H9 (cell line): ENCODE measurements at regions not wholly inside any gene's neighbourhood (a gene's known extent, or its start where the extent isn't known, plus 50 kb on each side); places are given as distances from the start of the nearest gene placed in this dataset.

Experiments
- DNase-seq: peaks from one replicate; pipeline ENCODE4 v3.0.0-alpha.2; 2017
- H2AFZ ChIP-seq: one replicate; pipeline ENCODE4 v1.6.1; 2013; ENCODE audit warnings: mild to moderate bottlenecking, low read length, control low read depth, moderate library complexity
- H2AK5ac ChIP-seq: 2 replicates; pipeline ENCODE4 v1.6.1; 2013; ENCODE audit warnings: low read length, control low read depth, mixed read lengths; ENCODE audit not compliant: insufficient read length
- H2BK120ac ChIP-seq: one replicate; pipeline ENCODE4 v1.6.1; 2013; ENCODE audit warnings: low read depth, mild to moderate bottlenecking, low read length, control low read depth, inconsistent platforms; ENCODE audit not compliant: poor library complexity, severe bottlenecking
- H2BK12ac ChIP-seq: 2 replicates; pipeline ENCODE4 v1.6.1; 2013; ENCODE audit warnings: low read length, control low read depth, mixed read lengths, low read depth; ENCODE audit not compliant: insufficient read length
- H2BK15ac ChIP-seq: 2 replicates; pipeline ENCODE4 v1.6.1; 2013; ENCODE audit warnings: low read depth, low read length, control low read depth
- H2BK20ac ChIP-seq: one replicate; pipeline ENCODE4 v1.6.1; 2013; ENCODE audit warnings: low read depth, mild to moderate bottlenecking, low read length, control low read depth, inconsistent platforms; ENCODE audit not compliant: poor library complexity, severe bottlenecking
- H2BK5ac ChIP-seq: 2 replicates; pipeline ENCODE4 v1.6.1; 2013; ENCODE audit warnings: low read length, control low read depth, mixed read lengths; ENCODE audit not compliant: insufficient read length
- H3K14ac ChIP-seq: 2 replicates; pipeline ENCODE4 v1.6.1; 2013; ENCODE audit warnings: low read length, control low read depth; ENCODE audit not compliant: insufficient read depth
- H3K18ac ChIP-seq: 2 replicates; pipeline ENCODE4 v1.6.1; 2013; ENCODE audit warnings: low read depth, mild to moderate bottlenecking, mixed read lengths, low read length, control low read depth; ENCODE audit not compliant: insufficient read length
- H3K23ac ChIP-seq: 2 replicates; pipeline ENCODE4 v1.6.1; 2013; ENCODE audit warnings: low read length, control low read depth, mixed read lengths, low read depth; ENCODE audit not compliant: insufficient read length
- H3K23me2 ChIP-seq: 2 replicates; pipeline ENCODE4 v1.6.1; 2013; ENCODE audit warnings: low read depth, mild to moderate bottlenecking, mixed read lengths, low read length, control low read depth; ENCODE audit not compliant: insufficient read length, poor library complexity, severe bottlenecking
- H3K27ac ChIP-seq: 2 replicates; pipeline ENCODE4 v1.5.1; 2013; ENCODE audit warnings: low read length, control low read depth, mixed read lengths, low read depth; ENCODE audit not compliant: insufficient read length
- H3K27me3 ChIP-seq: 2 replicates; pipeline ENCODE4 v1.6.1; 2013; ENCODE audit warnings: low read length, control low read depth, inconsistent platforms; ENCODE audit not compliant: insufficient read depth
- H3K4ac ChIP-seq: 2 replicates; pipeline ENCODE4 v1.6.1; 2013; ENCODE audit warnings: low read depth, mild to moderate bottlenecking, control low read depth, inconsistent platforms, low read length, moderate library complexity
- H3K4me1 ChIP-seq: 2 replicates; pipeline ENCODE4 v1.6.1; 2013; ENCODE audit warnings: low read length, control low read depth, inconsistent platforms; ENCODE audit not compliant: insufficient read depth
- H3K4me2 ChIP-seq: 2 replicates; pipeline ENCODE4 v1.6.1; 2013; ENCODE audit warnings: low read length, control low read depth, mixed read lengths; ENCODE audit not compliant: insufficient read length, insufficient read depth
- H3K56ac ChIP-seq: 2 replicates; pipeline ENCODE4 v1.6.1; 2013; ENCODE audit warnings: low read depth, mild to moderate bottlenecking, mixed read lengths, low read length, control low read depth; ENCODE audit not compliant: insufficient read length
- H3K79me1 ChIP-seq: 2 replicates; pipeline ENCODE4 v1.6.1; 2013; ENCODE audit warnings: low read depth, mild to moderate bottlenecking, moderate library complexity, low read length, control low read depth, inconsistent platforms; ENCODE audit not compliant: insufficient read depth, poor library complexity, severe bottlenecking
- H3K79me2 ChIP-seq: 2 replicates; pipeline ENCODE4 v1.6.1; 2013; ENCODE audit warnings: low read length, control low read depth, inconsistent platforms; ENCODE audit not compliant: insufficient read depth
- H3K9ac ChIP-seq: 2 replicates; pipeline ENCODE4 v1.6.1; 2013; ENCODE audit warnings: low read length, control low read depth, mixed read lengths; ENCODE audit not compliant: insufficient read length; ENCODE audit errors: extremely low read depth
- H3K9me3 ChIP-seq: one replicate; pipeline ENCODE4 v1.6.1; 2013; ENCODE audit warnings: low read depth, low read length, inconsistent platforms; ENCODE audit not compliant: control insufficient read depth
- H3T11ph ChIP-seq: one replicate; pipeline ENCODE4 v1.6.1; 2013; ENCODE audit warnings: mild to moderate bottlenecking, low read length, control low read depth, inconsistent platforms
- H4K20me1 ChIP-seq: one replicate; pipeline ENCODE4 v1.6.1; 2013; ENCODE audit not compliant: control insufficient read depth, insufficient read length, insufficient read depth
- H4K5ac ChIP-seq: 2 replicates; pipeline ENCODE4 v1.6.1; 2013; ENCODE audit warnings: low read depth, mild to moderate bottlenecking, mixed read lengths, low read length, control low read depth; ENCODE audit not compliant: insufficient read length
- H4K8ac ChIP-seq: replicated peaks from 2 replicates; pipeline ENCODE4 v1.6.1; 2013; ENCODE audit warnings: low read length, control low read depth, mixed read lengths, low read depth; ENCODE audit not compliant: insufficient read length
- H4K91ac ChIP-seq: 2 replicates; pipeline ENCODE4 v1.6.1; 2013; ENCODE audit warnings: low read depth, mild to moderate bottlenecking, moderate library complexity, mixed read lengths, low read length, control low read depth; ENCODE audit not compliant: insufficient read length
- H3K27ac Mint-ChIP-seq, 3 experiments: 2 replicates in 2 of 3; 3 replicates in 1 of 3; pipeline ENCODE4 v1.8.0; 2020 to 2021; ENCODE audit warnings: mixed read lengths in 3 of 3, mild to moderate bottlenecking in 1 of 3, moderate library complexity in 1 of 3
- H3K27me3 Mint-ChIP-seq: 2 replicates; pipeline ENCODE4 v1.8.0; 2021; ENCODE audit warnings: low read depth, mild to moderate bottlenecking, moderate library complexity, mixed read lengths
- H3K36me3 Mint-ChIP-seq, 3 experiments: 2 replicates in 2 of 3; 3 replicates in 1 of 3; pipeline ENCODE4 v1.8.0; 2020 to 2021; ENCODE audit warnings: low read depth in 3 of 3, mixed read lengths in 3 of 3; ENCODE audit not compliant: insufficient read depth in 1 of 3
- H3K4me1 Mint-ChIP-seq, 2 experiments: 2 replicates each; pipeline ENCODE4 v1.8.0; 2020; ENCODE audit warnings: mixed read lengths in 2 of 2
- H3K4me3 Mint-ChIP-seq, 2 experiments: 2 replicates in 1 of 2; 3 replicates in 1 of 2; pipeline ENCODE4 v1.8.0; 2020 to 2021; ENCODE audit warnings: mild to moderate bottlenecking in 2 of 2, mixed read lengths in 2 of 2, moderate library complexity in 1 of 2
- H3K9me3 Mint-ChIP-seq, 2 experiments: 2 replicates in 1 of 2; 3 replicates in 1 of 2; pipeline ENCODE4 v1.8.0; 2020; ENCODE audit warnings: mild to moderate bottlenecking in 2 of 2, mixed read lengths in 2 of 2, moderate library complexity in 1 of 2
- WGBS: extraction: QIAGEN DNeasy Blood & Tissue Kit; methylation state at CpG from one replicate; pipeline ENCODE4 v1.1.7; 2013; ENCODE audit warnings: missing lambda C conversion rate, low lambda C conversion rate, mixed read lengths; ENCODE audit not compliant: insufficient read length; ENCODE audit errors: extremely low coverage; 5-methylcytosine and 5-hydroxymethylcytosine counted together
- TF ChIP-seq, protein P1 (sequence below): fragments of 200-600 bp; sonication (generic); conservative IDR thresholded peaks from 3 replicates; pipeline ENCODE4 v1.8.0; 2021; ENCODE audit warnings: antibody characterized with exemption, mild to moderate bottlenecking

DNA sequence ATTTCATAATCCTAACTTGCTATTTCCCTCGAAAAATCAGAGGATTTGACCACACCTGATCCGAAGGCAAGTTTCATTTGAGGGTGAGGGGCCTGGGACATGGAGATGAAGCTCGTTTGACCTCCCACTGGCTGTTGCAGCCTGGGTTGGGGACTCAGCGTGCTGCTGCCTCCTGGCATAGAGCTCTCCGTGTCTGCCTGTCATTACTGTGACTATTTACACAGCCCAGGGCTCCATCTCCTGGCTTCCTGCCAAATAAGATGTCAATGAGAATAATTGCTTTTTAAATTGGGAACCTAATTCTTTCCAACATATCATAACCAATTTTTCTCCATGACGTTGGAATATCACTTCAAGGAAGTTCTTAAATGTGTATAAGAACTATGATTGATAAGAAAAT is 139.3 kb upstream of the COBL start:
- Mint-ChIP-seq H3K27ac (no peak overlapping the region), H3K4me3 (no peak overlapping the region), H3K36me3 (peaks cover 0 to 3% (median 0%) of the 10 kb centered on the region in 3 experiments; a peak in 1 of 7 replicates), H3K4me1 (peaks cover 57 to 64% of the 10 kb centered on the region in 2 experiments), H3K9me3 (no peaks in the 10 kb centered on the region), H3K27me3 (peaks cover 22% of the 10 kb centered on the region)
- Histone ChIP-seq H3K4me2 (no peak overlapping the region), H2BK120ac (no peak overlapping the region), H2BK15ac (no peak overlapping the region), H3K79me2 (no peaks in the 10 kb centered on the region), H4K91ac (no peak overlapping the region), H2BK5ac (no peak overlapping the region), H3K23ac (no peak overlapping the region), H3K18ac (no peak overlapping the region), H4K5ac (no peak overlapping the region), H3K56ac (no peak overlapping the region), H3K4ac (no peak overlapping the region), H3T11ph (no peak overlapping the region), H3K23me2 (no peaks in the 10 kb centered on the region), H2BK20ac (no peak overlapping the region), H3K14ac (no peak overlapping the region), H4K20me1 (no peaks in the 10 kb centered on the region), H2AK5ac (no peak overlapping the region), H3K27me3 (no peaks in the 10 kb centered on the region), H3K9me3 (no peaks in the 10 kb centered on the region), H3K79me1 (no peaks in the 10 kb centered on the region), H3K4me1 (peaks cover 5% of the 10 kb centered on the region; the same call in 1 of the 2 replicates), H3K9ac (no peak overlapping the region), H4K8ac (no peak overlapping the region), H2AFZ (no peak overlapping the region), H3K27ac (no peak overlapping the region), H2BK12ac (no peak overlapping the region)
- WGBS, result no CpG with 5 or more reads among the region's 6 CpGs
- TF ChIP-seq, protein P1, sequence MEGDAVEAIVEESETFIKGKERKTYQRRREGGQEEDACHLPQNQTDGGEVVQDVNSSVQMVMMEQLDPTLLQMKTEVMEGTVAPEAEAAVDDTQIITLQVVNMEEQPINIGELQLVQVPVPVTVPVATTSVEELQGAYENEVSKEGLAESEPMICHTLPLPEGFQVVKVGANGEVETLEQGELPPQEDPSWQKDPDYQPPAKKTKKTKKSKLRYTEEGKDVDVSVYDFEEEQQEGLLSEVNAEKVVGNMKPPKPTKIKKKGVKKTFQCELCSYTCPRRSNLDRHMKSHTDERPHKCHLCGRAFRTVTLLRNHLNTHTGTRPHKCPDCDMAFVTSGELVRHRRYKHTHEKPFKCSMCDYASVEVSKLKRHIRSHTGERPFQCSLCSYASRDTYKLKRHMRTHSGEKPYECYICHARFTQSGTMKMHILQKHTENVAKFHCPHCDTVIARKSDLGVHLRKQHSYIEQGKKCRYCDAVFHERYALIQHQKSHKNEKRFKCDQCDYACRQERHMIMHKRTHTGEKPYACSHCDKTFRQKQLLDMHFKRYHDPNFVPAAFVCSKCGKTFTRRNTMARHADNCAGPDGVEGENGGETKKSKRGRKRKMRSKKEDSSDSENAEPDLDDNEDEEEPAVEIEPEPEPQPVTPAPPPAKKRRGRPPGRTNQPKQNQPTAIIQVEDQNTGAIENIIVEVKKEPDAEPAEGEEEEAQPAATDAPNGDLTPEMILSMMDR, result 0 out of 3 replicates have a peak, but pooled peaks have one; percentile 10
- DNase-seq, result no peak
